HepG2 (cell line): ENCODE measurements at regions not wholly inside any gene's neighbourhood (a gene's known extent, or its start where the extent isn't known, plus 50 kb on each side); places are given as distances from the start of the nearest gene placed in this dataset.

Experiments
- ATAC-seq: fragments of 200-7000 bp; cut with Tn5 transposase; 3 replicates; pipeline ENCODE4 v1.9.1; 2020; ENCODE audit warnings: mild to moderate bottlenecking, moderate library complexity
- BruUV-seq: library from RNA; stranded (reverse); fragments of 400-500 nt; replicated peaks from 2 replicates; lab custom pipeline; 2021; lab: Mats Ljungman, UMichigan
- CTCF ChIA-PET: fragments of 300-600 bp; formaldehyde crosslinking; extraction: SDS; loops from one replicate; lab custom pipeline; 2021; ENCODE audit warnings: low total read pairs, inconsistent platforms, low intra/inter-chr PET ratio; lab: Yijun Ruan, JAX
- POLR2A ChIA-PET: fragments of 350-600 bp; sonication (Branson Sonifier 250); formaldehyde crosslinking; loops from one replicate; lab custom pipeline; 2020; ENCODE audit warnings: antibody characterized with exemption, inconsistent platforms; lab: Yijun Ruan, JAX
- DNase-seq: peaks from one replicate; pipeline ENCODE4 v3.0.0-alpha.2; 2015; ENCODE audit warnings: low spot score
- FAIRE-seq: peaks from 3 replicates; lab custom pipeline; 2011; peaks lifted over from hg19 to GRCh38; lab: Jason Lieb, UNC
- H2AFZ ChIP-seq: one replicate; pipeline ENCODE4 v1.6.1; 2011; ENCODE audit warnings: low read length, inconsistent platforms
- H3K27ac ChIP-seq: fragments of 300-600 bp; 3 replicates; pipeline ENCODE4 v1.8.0; 2011; ENCODE audit warnings: mixed run types, mild to moderate bottlenecking, mixed read lengths, low read length, inconsistent platforms; ENCODE audit not compliant: insufficient read depth; ENCODE audit errors: extremely low read length
- H3K27me3 ChIP-seq, 2 experiments: fragments of 200-600 bp in 1 of 2; 2 replicates in 1 of 2; 3 replicates in 1 of 2; pipeline versions ENCODE4 v1.6.0 to v1.8.0; 2011; ENCODE audit warnings: low read length in 2 of 2, mild to moderate bottlenecking in 2 of 2, moderate library complexity in 2 of 2, inconsistent platforms in 1 of 2; ENCODE audit not compliant: insufficient read depth in 2 of 2, control insufficient read depth in 1 of 2
- H3K36me3 ChIP-seq, 2 experiments: fragments of 200-600 bp in 1 of 2; replicated peaks in 1 of 2; 2 replicates in 1 of 2; 3 replicates in 1 of 2; pipeline versions ENCODE4 v1.5.1 to v1.8.0; 2011; ENCODE audit warnings: low read length in 2 of 2, inconsistent platforms in 1 of 2; ENCODE audit not compliant: insufficient read depth in 2 of 2, control insufficient read depth in 1 of 2
- H3K4me1 ChIP-seq: 2 replicates; pipeline ENCODE4 v1.5.1; 2012; ENCODE audit warnings: low read length, inconsistent platforms; ENCODE audit not compliant: insufficient read depth
- H3K4me2 ChIP-seq: 2 replicates; pipeline ENCODE4 v1.6.0; 2011; ENCODE audit warnings: low read depth, low read length, inconsistent platforms
- H3K4me3 ChIP-seq, 3 experiments: fragments of 200-600 bp in 1 of 3; sonication (generic), shearing (Covaris generic) in 1 of 3; replicated peaks in 1 of 3; 2 replicates each; pipeline ENCODE4 v1.5.1; 2011 to 2016; ENCODE audit warnings: low read length in 3 of 3, inconsistent platforms in 2 of 3, low read depth in 2 of 3, mild to moderate bottlenecking in 2 of 3, control low read depth in 1 of 3, mixed read lengths in 1 of 3; ENCODE audit not compliant: insufficient read depth in 1 of 3
- H3K79me2 ChIP-seq: one replicate; pipeline ENCODE4 v1.6.1; 2011; ENCODE audit warnings: low read length, inconsistent platforms; ENCODE audit not compliant: insufficient read depth
- H3K9ac ChIP-seq: 2 replicates; pipeline ENCODE4 v1.6.0; 2011; ENCODE audit warnings: mild to moderate bottlenecking, low read depth, low read length, inconsistent platforms; ENCODE audit not compliant: insufficient read depth
- H3K9me3 ChIP-seq: 2 replicates; pipeline ENCODE4 v1.5.1; 2012; ENCODE audit warnings: mild to moderate bottlenecking, low read length
- H4K20me1 ChIP-seq: 2 replicates; pipeline ENCODE4 v1.6.0; 2011; ENCODE audit warnings: inconsistent platforms, mild to moderate bottlenecking, low read length, moderate library complexity; ENCODE audit not compliant: insufficient read depth
- AHR ChIP-seq: IDR thresholded peaks from 2 replicates; pipeline ENCODE4 v1.6.1; 2018; ENCODE audit warnings: missing genetic modification reagents, missing compliant biosample characterization
- ARID3A ChIP-seq: IDR thresholded peaks from 2 replicates; pipeline ENCODE4 v1.6.1; 2012; ENCODE audit warnings: low read depth, low read length, improper control_type of control experiment
- CCAR2 ChIP-seq: fragments of 200-400 bp; formaldehyde crosslinking; optimal IDR thresholded peaks from 2 replicates; pipeline ENCODE3; 2018; ENCODE audit warnings: low read depth, mild to moderate bottlenecking, low read length, moderate library complexity
- MNT ChIP-seq: fragments of 450-650 bp; IDR thresholded peaks from 2 replicates; pipeline ENCODE4 v1.6.1; 2016
- MXI1 ChIP-seq: IDR thresholded peaks from 3 replicates; pipeline ENCODE4 v1.6.1; 2012; ENCODE audit warnings: low read depth, low read length, inconsistent platforms, borderline replicate concordance
- POGZ ChIP-seq: sonication (generic); formaldehyde crosslinking; IDR thresholded peaks from 2 replicates; pipeline ENCODE4 v1.4.0; 2020; ENCODE audit warnings: mild to moderate bottlenecking, missing genetic modification reagents
- RFXANK ChIP-seq: IDR thresholded peaks from 2 replicates; pipeline ENCODE4 v1.6.1; 2016
- RFXAP ChIP-seq: sonication (generic); formaldehyde crosslinking; IDR thresholded peaks from 2 replicates; pipeline ENCODE4 v1.4.0; 2020; ENCODE audit warnings: missing genetic modification reagents, borderline replicate concordance
- TFDP1 ChIP-seq: IDR thresholded peaks from 2 replicates; pipeline ENCODE4 v1.6.1; 2016; ENCODE audit warnings: missing compliant biosample characterization, missing genetic modification reagents, borderline replicate concordance
- ZBTB39 ChIP-seq: sonication (generic); formaldehyde crosslinking; IDR thresholded peaks from 2 replicates; pipeline ENCODE4 v1.5.0; 2020; ENCODE audit warnings: missing genetic modification reagents
- ZNF563 ChIP-seq: sonication (generic); formaldehyde crosslinking; IDR thresholded peaks from 2 replicates; pipeline ENCODE4 v1.8.0; 2022; ENCODE audit warnings: mild to moderate bottlenecking, moderate library complexity, missing genetic modification reagents
- WGBS: methylation state at CpG from one replicate; pipeline ENCODE4 v1.1.6; 2017; ENCODE audit warnings: low lambda C conversion rate; 5-methylcytosine and 5-hydroxymethylcytosine counted together
- in situ Hi-C: cut with HindIII; loops from 2 replicates; pipeline ENCODE4 v1.10.0; 2017; ENCODE audit warnings: low pct_unique_long_range_greater_than_20kb; ENCODE audit not compliant: extremely low pct_ligation_motif_present
- intact Hi-C: fragments of 100-400 bp; cut with micrococcal nuclease; formaldehyde crosslinking; loops from one replicate; pipeline ENCODE4 v1.10.0; 2022; ENCODE audit not compliant: unreplicated experiment

- Histone ChIP-seq H3K4me3 (no peak overlapping the region), H4K20me1 (no peaks in the 10 kb centered on the region), H3K36me3 (no peaks in the 10 kb centered on the region), H3K27ac (no peak overlapping the region), H3K79me2 (no peaks in the 10 kb centered on the region), H3K9ac (no peak overlapping the region), H3K9me3 (no peaks in the 10 kb centered on the region), H2AFZ (no peak overlapping the region), H3K4me1 (no peaks in the 10 kb centered on the region), H3K4me2 (no peak overlapping the region), H3K27me3 (peaks cover 0 to 4% of the 10 kb centered on the region in 2 experiments; a peak in 2 of 5 replicates)
- ATAC-seq (no peak), DNase-seq (no peak), FAIRE-seq (no peak)
- WGBS, result 11% methylated on average over 10 of the region's 10 CpGs
- ChIA-PET CTCF (no interaction called here), POLR2A (no interaction called here)
- TF ChIP-seq TFDP1, result no peak
- peak; percentile 83 for TF ChIP-seq MNT
- BruUV-seq, result no TSS peak
- in situ Hi-C loops (no loop called here), intact Hi-C loops (no loop called here)
Measured at GRCh38 chr6:15887491-15888461, 224.9 kb upstream of the DTNBP1 start.

- in situ Hi-C loops (no loop called here), intact Hi-C loops (no loop called here)
- ChIA-PET POLR2A (no interaction called here), CTCF (no interaction called here)
- no peak for DNase-seq
- Histone ChIP-seq H3K9ac (no peak overlapping the region), H3K36me3 (no peaks in the 10 kb centered on the region), H3K79me2 (no peaks in the 10 kb centered on the region), H3K4me2 (no peak overlapping the region), H4K20me1 (no peaks in the 10 kb centered on the region), H3K4me3 (no peak overlapping the region), H2AFZ (no peak overlapping the region), H3K27ac (no peak overlapping the region), H3K4me1 (no peaks in the 10 kb centered on the region), H3K9me3 (no peaks in the 10 kb centered on the region), H3K27me3 (peaks cover 0 to 4% of the 10 kb centered on the region in 2 experiments; a peak in 3 of 5 replicates)
- whole genome bisulfite sequencing, result 3% methylated on average over 5 of the region's 5 CpGs
- FAIRE-seq, result no peak
- no TSS peak for BruUV-seq
- ATAC-seq, result no peak
- TF ChIP-seq CCAR2, result no peak
- TF ChIP-seq ZBTB39, result no peak
- TF ChIP-seq POGZ (CRISPR knock-in tag), result no peak
- no peak for TF ChIP-seq MXI1
- TF ChIP-seq ZNF563 (CRISPR knock-in tag), result no peak
- TF ChIP-seq RFXAP (CRISPR knock-in tag), result no peak
- no peak for TF ChIP-seq RFXANK (CRISPR knock-in tag)
- TF ChIP-seq AHR (CRISPR knock-in tag), result no peak
- TF ChIP-seq ARID3A, result no peak
Measured at GRCh38 chr6:15885624-15886023, 222.8 kb upstream of the DTNBP1 start.
